H1 (cell line): ENCODE measurements at regions not wholly inside any gene's neighbourhood (a gene's known extent, or its start where the extent isn't known, plus 50 kb on each side); places are given as distances from the start of the nearest gene placed in this dataset.

ENCODE experiments used
- CTCF ChIA-PET: fragments of 300-600 bp; sonication (Branson Sonifier 250); formaldehyde crosslinking; loops from one replicate; lab custom pipeline; 2021; ENCODE audit not compliant: partially characterized antibody; lab: Charles Lee
- POLR2A ChIA-PET: fragments of 300-600 bp; sonication (Branson Sonifier 250); formaldehyde crosslinking; loops from one replicate; lab custom pipeline; 2021; ENCODE audit warnings: inconsistent platforms; ENCODE audit not compliant: partially characterized antibody; lab: Charles Lee
- DNase-seq, 2 experiments: peaks; one replicate each; pipeline versions ENCODE4 v3.0.0 to v3.0.0-alpha.2; 2010 to 2022; ENCODE audit warnings: low spot score in 2 of 2, low read depth in 1 of 2, mixed read lengths in 1 of 2
- FAIRE-seq: peaks from 2 replicates; lab custom pipeline; 2011; peaks lifted over from hg19 to GRCh38; lab: Jason Lieb, UNC
- H2AFZ ChIP-seq: 2 replicates; pipeline ENCODE4 v1.8.1; 2012; ENCODE audit warnings: low read length, inconsistent platforms
- H2AK5ac ChIP-seq: 2 replicates; pipeline ENCODE4 v1.6.1; 2013; ENCODE audit warnings: low read depth, low read length
- H2BK120ac ChIP-seq: replicated peaks from 2 replicates; pipeline ENCODE3; 2013; ENCODE audit warnings: low read depth, low read length, inconsistent platforms
- H2BK12ac ChIP-seq: 2 replicates; pipeline ENCODE4 v1.6.1; 2013; ENCODE audit warnings: low read depth, low read length
- H2BK15ac ChIP-seq: 2 replicates; pipeline ENCODE4 v1.6.1; 2013; ENCODE audit warnings: low read length
- H2BK20ac ChIP-seq: 2 replicates; pipeline ENCODE4 v1.6.1; 2013; ENCODE audit warnings: low read length
- H2BK5ac ChIP-seq: 2 replicates; pipeline ENCODE4 v1.6.1; 2013; ENCODE audit warnings: low read depth, low read length
- H3K14ac ChIP-seq: 2 replicates; pipeline ENCODE4 v1.6.1; 2013; ENCODE audit warnings: inconsistent platforms; ENCODE audit not compliant: insufficient read length
- H3K18ac ChIP-seq: 2 replicates; pipeline ENCODE4 v1.6.1; 2013; ENCODE audit warnings: low read length; ENCODE audit errors: extremely low read depth
- H3K23ac ChIP-seq: 2 replicates; pipeline ENCODE4 v1.6.1; 2013; ENCODE audit warnings: inconsistent platforms; ENCODE audit not compliant: insufficient read length
- H3K23me2 ChIP-seq: 2 replicates; pipeline ENCODE4 v1.6.1; 2013; ENCODE audit warnings: low read depth, low read length
- H3K27ac ChIP-seq: 2 replicates; pipeline ENCODE4 v1.6.1; 2011; ENCODE audit warnings: low read depth, low read length, inconsistent platforms
- H3K27me3 ChIP-seq, 4 experiments: replicated peaks in 1 of 4; 1 replicate in 1 of 4; 2 replicates in 3 of 4; pipeline versions ENCODE4 v1.6.1 to v1.8.1; 2011 to 2013; ENCODE audit warnings: low read length in 3 of 4, mild to moderate bottlenecking in 3 of 4, inconsistent platforms in 2 of 4, mixed read lengths in 2 of 4, moderate library complexity in 1 of 4; ENCODE audit not compliant: control insufficient read depth in 3 of 4, insufficient read depth in 3 of 4; ENCODE audit errors: extremely low read depth in 1 of 4
- H3K36me3 ChIP-seq, 4 experiments: 2 replicates each; pipeline versions ENCODE4 v1.6.1 to v1.8.1; 2011 to 2013; ENCODE audit warnings: mild to moderate bottlenecking in 4 of 4, low read length in 3 of 4, moderate library complexity in 2 of 4, control low read depth in 1 of 4, inconsistent platforms in 1 of 4; ENCODE audit not compliant: insufficient read depth in 4 of 4, control insufficient read depth in 2 of 4
- H3K4ac ChIP-seq: replicated peaks from 2 replicates; pipeline ENCODE3; 2013; ENCODE audit warnings: low read length, low read depth, mixed read lengths, inconsistent platforms; ENCODE audit not compliant: insufficient read length
- H3K4me1 ChIP-seq, 4 experiments: replicated peaks in 1 of 4; 1 replicate in 1 of 4; 2 replicates in 3 of 4; pipeline versions ENCODE4 v1.6.1 to v1.8.1; 2011 to 2013; ENCODE audit warnings: low read length in 3 of 4, inconsistent platforms in 2 of 4, mixed read lengths in 1 of 4; ENCODE audit not compliant: insufficient read depth in 4 of 4, control insufficient read depth in 3 of 4
- H3K4me2 ChIP-seq, 2 experiments: 2 replicates each; pipeline versions ENCODE4 v1.6.1 to v1.8.1; 2011 to 2013; ENCODE audit warnings: low read depth in 2 of 2, low read length in 2 of 2, control low read depth in 1 of 2, inconsistent platforms in 1 of 2, mild to moderate bottlenecking in 1 of 2; ENCODE audit not compliant: insufficient read depth in 1 of 2
- H3K4me3 ChIP-seq, 4 experiments: fragments of 200-600, 300-600 bp in 1 of 4; sonication (generic), shearing (Covaris generic), sonication (Bioruptor Twin) in 1 of 4; 2 replicates each; pipeline versions ENCODE4 v1.5.1 to v1.8.1; 2011 to 2016; ENCODE audit warnings: low read length in 4 of 4, low read depth in 3 of 4, control low read depth in 2 of 4, inconsistent platforms in 2 of 4, mild to moderate bottlenecking in 2 of 4, mixed read lengths in 1 of 4, moderate library complexity in 1 of 4; ENCODE audit not compliant: insufficient read depth in 2 of 4; ENCODE audit errors: extremely low read depth in 1 of 4
- H3K56ac ChIP-seq: replicated peaks from 2 replicates; pipeline ENCODE3; 2013; ENCODE audit warnings: low read depth, mild to moderate bottlenecking, mixed read lengths, low read length, inconsistent platforms; ENCODE audit not compliant: insufficient read length
- H3K79me1 ChIP-seq: 2 replicates; pipeline ENCODE4 v1.6.1; 2013; ENCODE audit warnings: low read depth, low read length, control low read depth
- H3K79me2 ChIP-seq, 2 experiments: 2 replicates each; pipeline versions ENCODE4 v1.6.1 to v1.8.1; 2012 to 2013; ENCODE audit warnings: low read length in 2 of 2, mild to moderate bottlenecking in 2 of 2, inconsistent platforms in 1 of 2; ENCODE audit not compliant: insufficient read depth in 2 of 2, control insufficient read depth in 1 of 2
- H3K9ac ChIP-seq, 4 experiments: replicated peaks in 1 of 4; 1 replicate in 1 of 4; 2 replicates in 3 of 4; pipeline versions ENCODE4 v1.6.1 to v1.8.1; 2011 to 2013; ENCODE audit warnings: low read depth in 3 of 4, low read length in 3 of 4, control low read depth in 2 of 4, mild to moderate bottlenecking in 2 of 4, moderate library complexity in 2 of 4, inconsistent platforms in 1 of 4; ENCODE audit errors: extremely low read depth in 1 of 4
- H3K9me3 ChIP-seq, 2 experiments: 2 replicates each; pipeline versions ENCODE4 v1.6.1 to v1.8.1; 2012 to 2013; ENCODE audit warnings: mild to moderate bottlenecking in 2 of 2, moderate library complexity in 2 of 2, control low read depth in 1 of 2, inconsistent platforms in 1 of 2, low read depth in 1 of 2, low read length in 1 of 2, mixed read lengths in 1 of 2; ENCODE audit not compliant: insufficient read depth in 2 of 2
- H4K20me1 ChIP-seq, 2 experiments: replicated peaks in 1 of 2; 2 replicates each; pipeline versions ENCODE3 to v1.8.1; 2011 to 2013; ENCODE audit warnings: inconsistent platforms in 2 of 2, low read length in 2 of 2, mild to moderate bottlenecking in 1 of 2; ENCODE audit not compliant: insufficient read depth in 2 of 2, control insufficient read depth in 1 of 2
- H4K5ac ChIP-seq: 2 replicates; pipeline ENCODE4 v1.6.1; 2013; ENCODE audit warnings: low read length, low read depth, mixed read lengths, inconsistent platforms; ENCODE audit not compliant: insufficient read length
- H4K8ac ChIP-seq: 2 replicates; pipeline ENCODE4 v1.8.0; 2013; ENCODE audit warnings: mild to moderate bottlenecking, moderate library complexity, low read length, inconsistent platforms; ENCODE audit not compliant: insufficient read depth; ENCODE audit errors: extremely low read depth
- H4K91ac ChIP-seq: replicated peaks from 2 replicates; pipeline ENCODE3; 2013; ENCODE audit warnings: low read length, mixed read lengths, inconsistent platforms; ENCODE audit not compliant: insufficient read length
- CBX8 ChIP-seq: fragments of 300-800, 300-1000 bp; sonication (generic); IDR thresholded peaks from 2 replicates; pipeline ENCODE4 v1.7.1; 2016; ENCODE audit warnings: low read depth, low read length, borderline replicate concordance
- CHD2 ChIP-seq: IDR thresholded peaks from 2 replicates; pipeline ENCODE4 v1.6.1; 2012; ENCODE audit warnings: low read length, improper control_type of control experiment
- FOSL1 ChIP-seq: IDR thresholded peaks from 2 replicates; pipeline ENCODE4 v1.6.1; 2011; ENCODE audit warnings: mild to moderate bottlenecking, low read depth, low read length, moderate library complexity; ENCODE audit not compliant: insufficient read depth
- HDAC2 ChIP-seq, 2 experiments: fragments of 300-600 bp in 1 of 2; sonication (generic) in 1 of 2; IDR thresholded peaks; 2 replicates each; pipeline ENCODE4 v1.6.1; 2011 to 2012; ENCODE audit warnings: low read depth in 2 of 2, low read length in 2 of 2, mild to moderate bottlenecking in 2 of 2, moderate library complexity in 2 of 2, borderline replicate concordance in 1 of 2, inconsistent platforms in 1 of 2
- JUN ChIP-seq: IDR thresholded peaks from 2 replicates; pipeline ENCODE4 v1.6.1; 2011; ENCODE audit warnings: low read depth, mild to moderate bottlenecking, improper control_type of control experiment, low read length
- MAFK ChIP-seq: IDR thresholded peaks from 2 replicates; pipeline ENCODE4 v1.6.1; 2012; ENCODE audit warnings: low read depth, mild to moderate bottlenecking, improper control_type of control experiment, low read length
- RFX5 ChIP-seq: IDR thresholded peaks from 2 replicates; pipeline ENCODE4 v1.6.1; 2011; ENCODE audit warnings: low read depth, low read length, improper control_type of control experiment, borderline replicate concordance
- RNF2 ChIP-seq: fragments of 200-900, 300-1000 bp; sonication (generic); IDR thresholded peaks from 2 replicates; pipeline ENCODE4 v1.7.1; 2016; ENCODE audit warnings: borderline replicate concordance, low read depth, mild to moderate bottlenecking, antibody characterized with exemption, low read length; ENCODE audit not compliant: poor library complexity, severe bottlenecking; ENCODE audit errors: missing control alignments
- SIN3A ChIP-seq, 2 experiments: IDR thresholded peaks in 1 of 2; conservative IDR thresholded peaks in 1 of 2; 2 replicates each; pipeline ENCODE4 v1.6.1; 2011 to 2012; ENCODE audit warnings: low read length in 2 of 2, improper control_type of control experiment in 1 of 2, low read depth in 1 of 2, mild to moderate bottlenecking in 1 of 2
- SIX5 ChIP-seq: IDR thresholded peaks from 2 replicates; pipeline ENCODE4 v1.6.1; 2011; ENCODE audit warnings: mild to moderate bottlenecking, low read depth, low read length
- ZNF274 ChIP-seq: IDR thresholded peaks from 2 replicates; pipeline ENCODE4 v1.7.0; 2012; ENCODE audit warnings: low read length, borderline replicate concordance; ENCODE audit errors: extremely low read depth
- WGBS, 2 experiments: shearing (Covaris generic) in 1 of 2; methylation state at CpG; one replicate each; pipeline versions ENCODE4 v1.1.6 to v1.1.7; 2013 to 2015; ENCODE audit warnings: low lambda C conversion rate in 2 of 2, mixed read lengths in 2 of 2, inconsistent platforms in 1 of 2, low coverage in 1 of 2, missing lambda C conversion rate in 1 of 2; ENCODE audit not compliant: insufficient replicate concordance in 2 of 2, insufficient coverage in 1 of 2, insufficient read length in 1 of 2; ENCODE audit errors: extremely low coverage in 1 of 2, missing lambda C conversion rate in 1 of 2; 5-methylcytosine and 5-hydroxymethylcytosine counted together
- TF ChIP-seq, protein P1 (sequence below): IDR thresholded peaks from 2 replicates; pipeline ENCODE4 v1.6.1; 2011; ENCODE audit warnings: low read length, improper control_type of control experiment

GRCh38 chr7:133157045-133157444, 75.2 kb upstream of the CHCHD3 start:
- Histone ChIP-seq H3K23me2 (no peaks in the 10 kb centered on the region), H3K4ac (no peak overlapping the region), H3K18ac (no peak overlapping the region), H3K4me2 (no peak overlapping the region), H3K14ac (no peak overlapping the region), H4K8ac (no peak overlapping the region), H3K9ac (no peak overlapping the region), H3K4me3 (no peak overlapping the region), H2BK12ac (no peak overlapping the region), H2BK20ac (no peak overlapping the region), H3K27ac (no peak overlapping the region), H3K56ac (no peak overlapping the region), H3K36me3 (no peaks in the 10 kb centered on the region), H4K91ac (no peak overlapping the region), H2BK5ac (no peak overlapping the region), H3K4me1 (no peaks in the 10 kb centered on the region; a peak in 1 of 7 replicates), H3K23ac (no peak overlapping the region), H4K20me1 (no peaks in the 10 kb centered on the region), H2AFZ (no peak overlapping the region), H2BK120ac (no peak overlapping the region), H2AK5ac (no peak overlapping the region), H3K27me3 (no peaks in the 10 kb centered on the region), H2BK15ac (no peak overlapping the region), H3K79me2 (no peaks in the 10 kb centered on the region), H3K79me1 (no peaks in the 10 kb centered on the region), H3K9me3 (no peaks in the 10 kb centered on the region), H4K5ac (no peak overlapping the region)
- TF ChIP-seq CHD2 (no peak), RNF2 (no peak), MAFK (no peak), SIN3A (conservative IDR thresholded peaks at IDR 0.05 in 1 of 2, IDR thresholded peaks at IDR 0.05 in 1 of 2; ENCODE audit: low read depth in 1 of 2, low read length in 2 of 2) (no peak), SIX5 (no peak), ZNF274 (no peak), JUN (no peak), CBX8 (no peak), RFX5 (no peak), HDAC2 (IDR thresholded peaks at IDR 0.05; ENCODE audit: borderline replicate concordance in 1 of 2, low read depth in 2 of 2, low read length in 2 of 2) (no peak), FOSL1 (no peak)
- TF ChIP-seq, protein P1, sequence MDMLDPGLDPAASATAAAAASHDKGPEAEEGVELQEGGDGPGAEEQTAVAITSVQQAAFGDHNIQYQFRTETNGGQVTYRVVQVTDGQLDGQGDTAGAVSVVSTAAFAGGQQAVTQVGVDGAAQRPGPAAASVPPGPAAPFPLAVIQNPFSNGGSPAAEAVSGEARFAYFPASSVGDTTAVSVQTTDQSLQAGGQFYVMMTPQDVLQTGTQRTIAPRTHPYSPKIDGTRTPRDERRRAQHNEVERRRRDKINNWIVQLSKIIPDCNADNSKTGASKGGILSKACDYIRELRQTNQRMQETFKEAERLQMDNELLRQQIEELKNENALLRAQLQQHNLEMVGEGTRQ, result no peak
- DNase-seq (no peak), FAIRE-seq (no peak)
- POLR2A ChIA-PET, result interaction anchor here (0.6 kb wide), 1 partner anchor 143 kb away, joined by 3 read pairs; no protein-coding TSS in a partner anchor
- CTCF ChIA-PET, result interaction anchor here (0.6 to 2.4 kb wide), 6 partner anchors 8 to 577 kb away, joined by 3 to 11 read pairs (median 4); no protein-coding TSS in a partner anchor
- 92% methylated on average over 1 of the region's 1 CpG; no CpG with 5 or more reads in 1 of the 2 experiments for WGBS, 2 experiments
